Peyer's patch (tissue), 4 donors: ENCODE measurements at regions not wholly inside any gene's neighbourhood (a gene's known extent, or its start where the extent isn't known, plus 50 kb on each side); places are given as distances from the start of the nearest gene placed in this dataset.

Experiments used
- CTCF ChIP-seq, 6 experiments: fragments of 450-650 bp in 4 of 6; fragments of 200-600 bp in 2 of 6; sonication (generic) in 1 of 6; IDR thresholded peaks; one replicate each; pipeline ENCODE4 v1.5.1; 2017 to 2019; ENCODE audit warnings: antibody characterized with exemption in 6 of 6, mild to moderate bottlenecking in 3 of 6, moderate library complexity in 1 of 6
- POLR2A ChIP-seq, 2 donors: fragments of 450-650 bp; IDR thresholded peaks; one replicate each; pipeline ENCODE4 v1.5.1; 2017; ENCODE audit warnings: antibody characterized with exemption in 2 of 2, mild to moderate bottlenecking in 2 of 2, moderate library complexity in 2 of 2

DNA sequence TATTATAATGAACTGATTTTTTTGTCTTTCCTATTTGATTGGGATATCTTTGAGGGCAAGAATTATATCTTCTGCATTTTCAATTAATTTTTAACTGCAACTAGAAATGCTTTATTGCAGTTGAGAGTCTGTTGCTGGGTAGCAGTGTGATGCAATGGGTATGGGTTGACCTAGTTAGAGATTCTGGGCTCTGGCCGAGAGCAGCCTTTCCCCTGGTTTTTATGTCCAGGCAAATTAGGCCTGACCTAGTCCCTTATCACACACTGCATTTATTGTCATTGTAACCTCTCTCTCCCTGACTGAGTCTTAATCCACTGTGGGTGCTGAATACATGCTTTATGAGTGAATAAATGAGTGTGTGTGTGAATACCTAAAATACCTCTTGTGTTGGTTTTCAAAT lies 206.4 kb upstream of the PTGFR start:
- TF ChIP-seq CTCF (IDR thresholded peaks at IDR 0.05) (no peak), POLR2A (IDR thresholded peaks at IDR 0.05) (no peak)
